ENCODE measurements at regions not wholly inside any gene's neighbourhood (a gene's known extent, or its start where the extent isn't known, plus 50 kb on each side); places are given as distances from the start of the nearest gene placed in this dataset.

DNA sequence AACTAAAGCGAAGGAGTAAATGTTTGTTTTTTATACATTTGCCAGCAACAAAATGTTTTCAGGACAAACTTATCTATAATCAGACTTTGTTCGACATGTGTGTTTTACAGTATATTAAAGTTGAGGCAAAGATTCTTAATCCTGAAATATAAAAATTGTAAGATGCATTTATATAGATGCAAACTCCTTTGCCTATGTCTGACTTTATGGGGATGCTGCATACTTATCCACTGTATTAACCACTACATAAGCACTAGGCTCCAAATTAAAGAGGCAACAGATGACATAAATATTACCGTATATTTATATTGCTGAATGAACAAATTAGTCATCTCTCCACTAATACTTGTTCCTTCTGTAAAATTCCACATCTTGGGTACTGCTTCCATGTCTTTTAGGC is 882.7 kb upstream of the ARRDC3 start:
- no peak for TF ChIP-seq POLR2AphosphoS5 (IDR thresholded peaks at IDR 0.05; ENCODE audit: low read depth)
- TF ChIP-seq, protein P1, sequence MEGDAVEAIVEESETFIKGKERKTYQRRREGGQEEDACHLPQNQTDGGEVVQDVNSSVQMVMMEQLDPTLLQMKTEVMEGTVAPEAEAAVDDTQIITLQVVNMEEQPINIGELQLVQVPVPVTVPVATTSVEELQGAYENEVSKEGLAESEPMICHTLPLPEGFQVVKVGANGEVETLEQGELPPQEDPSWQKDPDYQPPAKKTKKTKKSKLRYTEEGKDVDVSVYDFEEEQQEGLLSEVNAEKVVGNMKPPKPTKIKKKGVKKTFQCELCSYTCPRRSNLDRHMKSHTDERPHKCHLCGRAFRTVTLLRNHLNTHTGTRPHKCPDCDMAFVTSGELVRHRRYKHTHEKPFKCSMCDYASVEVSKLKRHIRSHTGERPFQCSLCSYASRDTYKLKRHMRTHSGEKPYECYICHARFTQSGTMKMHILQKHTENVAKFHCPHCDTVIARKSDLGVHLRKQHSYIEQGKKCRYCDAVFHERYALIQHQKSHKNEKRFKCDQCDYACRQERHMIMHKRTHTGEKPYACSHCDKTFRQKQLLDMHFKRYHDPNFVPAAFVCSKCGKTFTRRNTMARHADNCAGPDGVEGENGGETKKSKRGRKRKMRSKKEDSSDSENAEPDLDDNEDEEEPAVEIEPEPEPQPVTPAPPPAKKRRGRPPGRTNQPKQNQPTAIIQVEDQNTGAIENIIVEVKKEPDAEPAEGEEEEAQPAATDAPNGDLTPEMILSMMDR (IDR thresholded peaks at IDR 0.05; ENCODE audit: insufficient read depth, low read length): no peak
- TF ChIP-seq, protein P2, sequence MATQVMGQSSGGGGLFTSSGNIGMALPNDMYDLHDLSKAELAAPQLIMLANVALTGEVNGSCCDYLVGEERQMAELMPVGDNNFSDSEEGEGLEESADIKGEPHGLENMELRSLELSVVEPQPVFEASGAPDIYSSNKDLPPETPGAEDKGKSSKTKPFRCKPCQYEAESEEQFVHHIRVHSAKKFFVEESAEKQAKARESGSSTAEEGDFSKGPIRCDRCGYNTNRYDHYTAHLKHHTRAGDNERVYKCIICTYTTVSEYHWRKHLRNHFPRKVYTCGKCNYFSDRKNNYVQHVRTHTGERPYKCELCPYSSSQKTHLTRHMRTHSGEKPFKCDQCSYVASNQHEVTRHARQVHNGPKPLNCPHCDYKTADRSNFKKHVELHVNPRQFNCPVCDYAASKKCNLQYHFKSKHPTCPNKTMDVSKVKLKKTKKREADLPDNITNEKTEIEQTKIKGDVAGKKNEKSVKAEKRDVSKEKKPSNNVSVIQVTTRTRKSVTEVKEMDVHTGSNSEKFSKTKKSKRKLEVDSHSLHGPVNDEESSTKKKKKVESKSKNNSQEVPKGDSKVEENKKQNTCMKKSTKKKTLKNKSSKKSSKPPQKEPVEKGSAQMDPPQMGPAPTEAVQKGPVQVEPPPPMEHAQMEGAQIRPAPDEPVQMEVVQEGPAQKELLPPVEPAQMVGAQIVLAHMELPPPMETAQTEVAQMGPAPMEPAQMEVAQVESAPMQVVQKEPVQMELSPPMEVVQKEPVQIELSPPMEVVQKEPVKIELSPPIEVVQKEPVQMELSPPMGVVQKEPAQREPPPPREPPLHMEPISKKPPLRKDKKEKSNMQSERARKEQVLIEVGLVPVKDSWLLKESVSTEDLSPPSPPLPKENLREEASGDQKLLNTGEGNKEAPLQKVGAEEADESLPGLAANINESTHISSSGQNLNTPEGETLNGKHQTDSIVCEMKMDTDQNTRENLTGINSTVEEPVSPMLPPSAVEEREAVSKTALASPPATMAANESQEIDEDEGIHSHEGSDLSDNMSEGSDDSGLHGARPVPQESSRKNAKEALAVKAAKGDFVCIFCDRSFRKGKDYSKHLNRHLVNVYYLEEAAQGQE (IDR thresholded peaks at IDR 0.05; ENCODE audit: insufficient replicate concordance, low read depth): no peak
- no peak for TF ChIP-seq SPI1 (IDR thresholded peaks at IDR 0.05; ENCODE audit: borderline replicate concordance, low read depth)

Measured in HL-60 (cell line).